Esophagus muscularis mucosa (tissue), 3 donors: ENCODE measurements at regions not wholly inside any gene's neighbourhood (a gene's known extent, or its start where the extent isn't known, plus 50 kb on each side); places are given as distances from the start of the nearest gene placed in this dataset.

Source experiments
- EP300 ChIP-seq: sonication (generic); formaldehyde crosslinking; IDR thresholded peaks from one replicate; pipeline ENCODE4 v1.6.1; 2017; ENCODE audit warnings: antibody characterized with exemption
- TF ChIP-seq, protein P1 (sequence below), 3 experiments: fragments of 200-600 bp in 2 of 3; fragments of 450-650 bp in 1 of 3; sonication (generic) in 2 of 3; IDR thresholded peaks; one replicate each; pipeline ENCODE4 v1.5.1; 2017 to 2019; ENCODE audit warnings: antibody characterized with exemption in 3 of 3, mild to moderate bottlenecking in 2 of 3, moderate library complexity in 1 of 3

DNA sequence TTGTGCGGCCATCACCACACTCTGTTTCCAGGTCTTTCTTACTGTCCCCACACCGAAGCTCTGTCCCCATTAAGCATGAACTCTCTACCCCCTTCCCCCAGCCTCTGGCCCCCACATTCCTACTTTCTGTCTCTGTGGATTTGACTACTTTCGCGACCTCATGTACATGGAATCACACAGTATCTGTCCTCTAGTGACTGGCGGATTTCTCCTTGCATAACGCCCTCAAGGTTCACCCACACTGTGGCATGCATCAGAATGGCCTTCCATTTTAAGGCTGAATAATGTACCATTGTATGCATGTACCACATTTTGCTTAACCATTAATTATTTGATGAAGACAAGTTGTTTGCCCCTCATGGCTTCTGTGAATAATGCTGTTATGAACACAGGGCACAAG is 467.6 kb upstream of the HS6ST1 start:
- TF ChIP-seq, protein P1, sequence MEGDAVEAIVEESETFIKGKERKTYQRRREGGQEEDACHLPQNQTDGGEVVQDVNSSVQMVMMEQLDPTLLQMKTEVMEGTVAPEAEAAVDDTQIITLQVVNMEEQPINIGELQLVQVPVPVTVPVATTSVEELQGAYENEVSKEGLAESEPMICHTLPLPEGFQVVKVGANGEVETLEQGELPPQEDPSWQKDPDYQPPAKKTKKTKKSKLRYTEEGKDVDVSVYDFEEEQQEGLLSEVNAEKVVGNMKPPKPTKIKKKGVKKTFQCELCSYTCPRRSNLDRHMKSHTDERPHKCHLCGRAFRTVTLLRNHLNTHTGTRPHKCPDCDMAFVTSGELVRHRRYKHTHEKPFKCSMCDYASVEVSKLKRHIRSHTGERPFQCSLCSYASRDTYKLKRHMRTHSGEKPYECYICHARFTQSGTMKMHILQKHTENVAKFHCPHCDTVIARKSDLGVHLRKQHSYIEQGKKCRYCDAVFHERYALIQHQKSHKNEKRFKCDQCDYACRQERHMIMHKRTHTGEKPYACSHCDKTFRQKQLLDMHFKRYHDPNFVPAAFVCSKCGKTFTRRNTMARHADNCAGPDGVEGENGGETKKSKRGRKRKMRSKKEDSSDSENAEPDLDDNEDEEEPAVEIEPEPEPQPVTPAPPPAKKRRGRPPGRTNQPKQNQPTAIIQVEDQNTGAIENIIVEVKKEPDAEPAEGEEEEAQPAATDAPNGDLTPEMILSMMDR (IDR thresholded peaks at IDR 0.05): no peak
- no peak for TF ChIP-seq EP300
